Pancreas (tissue), 10 donors: ENCODE measurements at regions not wholly inside any gene's neighbourhood (a gene's known extent, or its start where the extent isn't known, plus 50 kb on each side); places are given as distances from the start of the nearest gene placed in this dataset.
A peak's percentile ranks its signal among the peaks of the same experiment; 100 is the strongest.

Experiments used
- ATAC-seq, 4 donors: fragments of 200-7000 bp; cut with Tn5 transposase; one replicate each; pipeline versions ENCODE4 v1.8.0 to v1.9.1; 2020; ENCODE audit warnings: mild to moderate bottlenecking in 4 of 4, moderate library complexity in 4 of 4
- DNase-seq, 6 donors: peaks; one replicate each; pipeline ENCODE4 v3.0.0-alpha.2; 2020
- FAIRE-seq: peaks from 2 replicates; lab custom pipeline; 2012; peaks lifted over from hg19 to GRCh38; lab: Jason Lieb, UNC
- H3K27ac ChIP-seq, 4 donors: fragments of 200-600 bp; sonication (generic); 1 replicate in 3 of 4; 2 replicates in 1 of 4; pipeline versions ENCODE4 v1.5.0 to v1.8.0; 2020
- H3K27me3 ChIP-seq, 4 donors: fragments of 200-600 bp; one replicate each; pipeline ENCODE4 v1.8.0; 2021
- H3K36me3 ChIP-seq, 3 donors: fragments of 200-600 bp; sonication (generic) in 1 of 3; one replicate each; pipeline versions ENCODE4 v1.5.0 to v1.8.0; 2020 to 2021
- H3K4me1 ChIP-seq, 3 donors: fragments of 200-600 bp; one replicate each; pipeline ENCODE4 v1.8.0; 2021
- H3K4me3 ChIP-seq, 4 donors: fragments of 200-600 bp; sonication (generic) in 2 of 4; one replicate each; pipeline versions ENCODE4 v1.5.0 to v1.8.0; 2020 to 2021
- H3K9me3 ChIP-seq, 4 donors: fragments of 200-600 bp; one replicate each; pipeline ENCODE4 v1.8.0; 2021
- CTCF ChIP-seq, 4 donors: fragments of 200-600 bp; sonication (generic) in 3 of 4; IDR thresholded peaks; one replicate each; pipeline versions ENCODE4 v1.5.0 to v1.8.0; 2021; ENCODE audit warnings: antibody characterized with exemption in 4 of 4
- WGBS, 2 donors: extraction: QIAGEN DNeasy Blood & Tissue Kit; methylation state at CpG; one replicate each; pipeline ENCODE4 v1.1.7; 2013; 5-methylcytosine and 5-hydroxymethylcytosine counted together
- intact Hi-C, 3 donors: fragments of 100-400 bp; cut with DNase I; formaldehyde crosslinking; loops; one replicate each; pipeline versions ENCODE4 v1.11.1 to v1.14.2; 2022
- donor health status: healthy with polysubstance abuse.
- donor health status: DM: no; HTN: no; CAD: no; lungs with moderate emphysema.
- donor health status: DM: no; HTN: no; CAD: no.
- donor health status: control.
- donor health status: control.
- donor health status: Bipolar disorder and iron deficiency.
- donor health status: DM: yes; HTN: yes; CAD: no.
- donor health status: DM: no; HTN: no; CAD: no.
- donor health status: DM: no; HTN: no; CAD: no.
- donor health status: DM: yes; HTN: yes; CAD: no.

- Histone ChIP-seq H3K27ac (no peak overlapping the region), H3K4me1 (peaks cover 0 to 7% (median 0%) of the 10 kb centered on the region in 3 donors), H3K36me3 (no peaks in the 10 kb centered on the region), H3K27me3 (no peaks in the 10 kb centered on the region), H3K9me3 (no peaks in the 10 kb centered on the region), H3K4me3 (no peak overlapping the region)
- DNase-seq (no peak), ATAC-seq (no peak), FAIRE-seq (no peak)
- WGBS, 2 donors: 94 to 99% methylated on average over 2 of the region's 2 CpGs
- intact Hi-C loops: no loop called here
- no peak for TF ChIP-seq CTCF (IDR thresholded peaks at IDR 0.05)
Measured at GRCh38 chr1:58925247-58925646, 141.4 kb upstream of the JUN start.

GRCh38 chr1:58926152-58926551, 142.3 kb upstream of the JUN start:
- Histone ChIP-seq H3K27ac (no peak overlapping the region), H3K36me3 (no peaks in the 10 kb centered on the region), H3K4me3 (no peak overlapping the region), H3K4me1 (peaks cover 0 to 7% (median 0%) of the 10 kb centered on the region in 3 donors), H3K27me3 (no peaks in the 10 kb centered on the region), H3K9me3 (no peaks in the 10 kb centered on the region)
- TF ChIP-seq CTCF (IDR thresholded peaks at IDR 0.05): no peak
- FAIRE-seq (no peak), ATAC-seq (no peak), DNase-seq (no peak)
- intact Hi-C loops: no loop called here
- 70 to 73% methylated on average over 1 of the region's 1 CpG for WGBS, 2 donors

GRCh38 chr1:58927041-58927721, 143.3 kb upstream of the JUN start:
- Histone ChIP-seq H3K27me3 (no peaks in the 10 kb centered on the region), H3K9me3 (no peaks in the 10 kb centered on the region), H3K4me1 (peaks cover 0 to 7% (median 0%) of the 10 kb centered on the region in 3 donors), H3K27ac (no peak overlapping the region), H3K36me3 (no peaks in the 10 kb centered on the region), H3K4me3 (no peak overlapping the region)
- no peak for DNase-seq
- WGBS, 2 donors: 91 to 92% methylated on average over 4 of the region's 4 CpGs
- intact Hi-C loops: no loop called here
- no peak for TF ChIP-seq CTCF (IDR thresholded peaks at IDR 0.05)
- no peak for FAIRE-seq
- no peak for ATAC-seq

- Histone ChIP-seq H3K9me3 (no peaks in the 10 kb centered on the region), H3K27me3 (no peaks in the 10 kb centered on the region), H3K27ac (no peak overlapping the region), H3K4me1 (peaks cover 3 to 6% (median 4%) of the 10 kb centered on the region in 3 donors), H3K36me3 (no peaks in the 10 kb centered on the region), H3K4me3 (no peak overlapping the region)
- no peak for FAIRE-seq
- peak in 1 of 4 donors; percentile 33 for ATAC-seq
- intact Hi-C loops: no loop called here
- WGBS, 2 donors: 67 to 70% methylated on average over 3 of the region's 3 CpGs
- no peak for TF ChIP-seq CTCF (IDR thresholded peaks at IDR 0.05)
- no peak for DNase-seq
Measured at GRCh38 chr1:58927722-58928085, 143.9 kb upstream of the JUN start.

GRCh38 chr1:58928514-58928913, 144.7 kb upstream of the JUN start:
- FAIRE-seq (no peak), ATAC-seq (no peak), DNase-seq (no peak)
- Histone ChIP-seq H3K36me3 (no peaks in the 10 kb centered on the region), H3K27ac (no peak overlapping the region), H3K9me3 (no peaks in the 10 kb centered on the region), H3K27me3 (no peaks in the 10 kb centered on the region), H3K4me1 (peaks cover 6 to 11% (median 9%) of the 10 kb centered on the region in 3 donors), H3K4me3 (no peak overlapping the region)
- 80 to 82% methylated on average over 6 of the region's 6 CpGs for WGBS, 2 donors
- no peak for TF ChIP-seq CTCF (IDR thresholded peaks at IDR 0.05)
- intact Hi-C loops: no loop called here
